ENCODE measurements at regions not wholly inside any gene's neighbourhood (a gene's known extent, or its start where the extent isn't known, plus 50 kb on each side); places are given as distances from the start of the nearest gene placed in this dataset.

GRCh38 chr2:120685066-120685973, 50.3 kb upstream of the GLI2 start:
- TF ChIP-seq CTCF (IDR thresholded peaks at IDR 0.05) (no peak), POLR2A (IDR thresholded peaks at IDR 0.05) (no peak)
